ENCODE measurements at regions not wholly inside any gene's neighbourhood (a gene's known extent, or its start where the extent isn't known, plus 50 kb on each side); places are given as distances from the start of the nearest gene placed in this dataset.

DNA sequence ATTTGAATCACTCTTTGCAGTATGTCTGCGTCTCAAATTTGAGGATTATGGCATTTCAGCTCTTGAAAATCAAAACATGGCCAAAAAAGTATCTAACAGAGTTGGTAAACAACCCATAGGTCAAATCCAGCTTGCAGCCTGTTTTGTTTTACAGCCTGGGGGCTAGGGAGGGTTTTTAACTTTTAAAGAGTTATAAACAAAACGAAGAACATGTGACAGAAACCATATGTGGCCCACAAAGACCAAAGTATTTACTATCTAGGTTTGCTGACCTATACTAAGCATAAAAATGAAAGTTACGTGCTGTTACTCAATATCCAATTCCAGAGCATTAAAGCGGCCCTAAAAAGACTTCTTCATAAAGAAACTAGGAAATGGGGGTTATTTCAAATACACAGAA, 55.5 kb upstream of the STARD3NL start:
- H3K36me3 Mint-ChIP-seq (ENCODE audit: low read depth): no peaks in the 10 kb centered on the region
- no peak overlapping the region for H3K4me3 Mint-ChIP-seq
- ATAC-seq (no peak), DNase-seq (no peak)
- CTCF ChIA-PET: interaction anchor here (1.8 kb wide), 1 partner anchor 252 kb away, joined by 5 read pairs; no protein-coding TSS in a partner anchor
- intact Hi-C loops (cut with micrococcal nuclease): no loop called here
- H3K27ac Mint-ChIP-seq: no peak overlapping the region
- H3K27me3 Mint-ChIP-seq: peaks cover 6% of the 10 kb centered on the region
- peaks cover 7% of the 10 kb centered on the region for H3K4me1 Mint-ChIP-seq (ENCODE audit: low read depth)
- POLR2A ChIA-PET: no interaction called here
- TF ChIP-seq CTCF (IDR thresholded peaks at IDR 0.05): no peak
- H3K9me3 Mint-ChIP-seq: peaks cover 6% of the 10 kb centered on the region

DNA sequence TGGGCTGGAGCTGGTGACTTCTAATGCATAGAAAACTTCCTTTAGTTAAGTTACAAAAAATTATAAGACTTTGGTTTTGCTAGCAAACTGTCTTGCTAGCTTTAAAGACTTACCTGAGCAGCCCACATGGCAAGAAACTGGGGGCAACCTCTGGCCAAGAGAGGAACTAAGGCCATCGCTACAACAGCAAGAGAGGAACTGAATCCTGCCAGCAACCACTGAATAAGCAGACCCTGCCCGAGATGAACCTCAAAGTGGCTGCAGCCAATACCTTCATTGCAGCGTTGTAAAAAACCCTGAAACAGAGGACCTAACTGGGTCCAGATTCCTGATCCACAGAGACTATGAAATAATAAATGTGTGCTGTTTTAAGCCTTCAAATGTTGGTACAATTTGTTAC, 54.6 kb upstream of the STARD3NL start:
- POLR2A ChIA-PET: no interaction called here
- H3K36me3 Mint-ChIP-seq (ENCODE audit: low read depth): no peaks in the 10 kb centered on the region
- DNase-seq (no peak), ATAC-seq (no peak)
- no peak overlapping the region for H3K27ac Mint-ChIP-seq
- peaks cover 9% of the 10 kb centered on the region for H3K4me1 Mint-ChIP-seq (ENCODE audit: low read depth)
- CTCF ChIA-PET: no interaction called here
- peaks cover 6% of the 10 kb centered on the region for H3K9me3 Mint-ChIP-seq
- no peak for TF ChIP-seq CTCF (IDR thresholded peaks at IDR 0.05)
- intact Hi-C loops (cut with micrococcal nuclease): no loop called here
- H3K27me3 Mint-ChIP-seq: peaks cover 6% of the 10 kb centered on the region
- no peak overlapping the region for H3K4me3 Mint-ChIP-seq

DNA sequence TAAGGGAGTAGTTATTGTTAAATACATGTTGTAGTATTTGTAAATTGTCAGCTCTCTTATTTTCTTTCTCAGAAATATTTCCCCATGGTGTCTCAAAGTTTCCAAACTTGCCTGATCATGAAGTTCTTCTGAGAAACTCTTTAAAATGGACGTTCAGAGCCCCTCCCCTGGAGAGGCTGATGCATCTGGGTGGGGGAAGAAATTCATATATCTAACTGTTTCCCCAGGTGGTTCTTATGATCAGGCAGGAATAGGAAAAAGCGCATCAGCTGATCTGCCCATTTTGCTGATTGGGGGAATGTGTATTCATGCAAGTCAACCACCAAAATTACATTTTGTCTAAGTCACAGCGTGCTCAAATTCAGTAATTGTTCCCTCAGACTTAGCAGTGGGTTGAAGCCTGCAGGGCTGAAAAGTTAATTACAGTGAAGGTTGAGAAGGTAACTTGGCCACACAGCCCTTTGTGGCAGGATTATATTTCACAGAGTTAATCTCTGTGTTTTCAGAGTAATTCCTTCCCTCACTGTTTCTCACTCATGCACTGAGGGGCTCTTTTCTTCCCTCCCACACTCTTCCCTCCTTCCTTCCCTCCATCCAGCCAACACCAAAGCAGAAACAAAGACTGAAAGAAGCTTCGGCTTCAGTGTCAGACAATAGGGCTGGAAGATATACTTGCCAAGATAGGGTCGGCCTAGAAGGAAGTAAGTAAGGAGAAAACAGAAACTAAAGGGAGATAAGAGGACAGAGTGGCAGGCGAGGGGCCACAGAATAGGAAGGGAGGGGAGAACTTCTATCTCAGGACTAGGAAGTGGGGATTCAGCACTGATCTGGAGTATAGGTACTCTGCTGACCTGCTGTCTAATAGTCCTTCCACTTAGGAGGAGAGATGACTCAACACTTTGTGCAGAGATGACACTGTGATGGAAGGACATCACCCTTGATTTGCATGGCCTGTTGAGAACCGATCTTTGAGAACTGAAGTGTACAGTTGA, 50.5 kb upstream of the STARD3NL start:
- H3K27me3 Mint-ChIP-seq: peaks cover 3% of the 10 kb centered on the region
- POLR2A ChIA-PET: no interaction called here
- no peak for TF ChIP-seq CTCF (IDR thresholded peaks at IDR 0.05)
- peaks cover 9% of the 10 kb centered on the region for H3K4me1 Mint-ChIP-seq (ENCODE audit: low read depth)
- H3K4me3 Mint-ChIP-seq: no peak overlapping the region
- H3K27ac Mint-ChIP-seq: peak overlapping the region; percentile 19
- H3K9me3 Mint-ChIP-seq: no peaks in the 10 kb centered on the region
- intact Hi-C loops (cut with micrococcal nuclease): no loop called here
- CTCF ChIA-PET: interaction anchor here (1.1 to 1.7 kb wide), 4 partner anchors 18 to 242 kb away, joined by 3 to 6 read pairs (median 4); no protein-coding TSS in a partner anchor
- H3K36me3 Mint-ChIP-seq (ENCODE audit: low read depth): no peaks in the 10 kb centered on the region
- ATAC-seq: peak; percentile 55
- DNase-seq: peak; percentile 37

All from activated CD8-positive, alpha-beta T cell treated with anti-CD3 and anti-CD28 coated beads for 36 hours (primary cell).